Common myeloid progenitor, CD34-positive (primary cell): ENCODE measurements at regions not wholly inside any gene's neighbourhood (a gene's known extent, or its start where the extent isn't known, plus 50 kb on each side); places are given as distances from the start of the nearest gene placed in this dataset.
A peak's percentile ranks its signal among the peaks of the same experiment; 100 is the strongest.

Experiments
- CTCF ChIA-PET: fragments of 350-600 bp; sonication (Branson Sonifier 250); formaldehyde crosslinking; loops from one replicate; lab custom pipeline; 2021; ENCODE audit warnings: antibody characterized with exemption; lab: Charles Lee
- POLR2A ChIA-PET: fragments of 350-600 bp; sonication (Branson Sonifier 250); formaldehyde crosslinking; loops from one replicate; lab custom pipeline; 2021; ENCODE audit warnings: antibody characterized with exemption; lab: Charles Lee
- DNase-seq, 3 donors: peaks; one replicate each; pipeline versions ENCODE4 v3.0.0 to v3.0.0-alpha.2; 2013
- H3K27ac ChIP-seq, 2 experiments: 1 replicate in 1 of 2; 2 replicates in 1 of 2; pipeline ENCODE4 v1.7.0; 2013; ENCODE audit warnings: inconsistent platforms in 2 of 2, low read length in 2 of 2, mild to moderate bottlenecking in 2 of 2, low read depth in 1 of 2, moderate library complexity in 1 of 2; ENCODE audit not compliant: severe bottlenecking in 2 of 2, insufficient read depth in 1 of 2, poor library complexity in 1 of 2
- H3K27me3 ChIP-seq, 5 experiments: replicated peaks in 2 of 5; 1 replicate in 3 of 5; 2 replicates in 2 of 5; pipeline versions ENCODE4 v1.6.1 to v1.7.0; 2013; ENCODE audit warnings: low read length in 4 of 5, mild to moderate bottlenecking in 2 of 5, moderate library complexity in 2 of 5, inconsistent platforms in 1 of 5; ENCODE audit not compliant: insufficient read depth in 5 of 5, control insufficient read depth in 4 of 5
- H3K36me3 ChIP-seq, 4 experiments: 1 replicate in 2 of 4; 2 replicates in 2 of 4; pipeline versions ENCODE4 v1.6.1 to v1.7.0; 2013; ENCODE audit warnings: low read length in 3 of 4, control low read depth in 1 of 4, mild to moderate bottlenecking in 1 of 4; ENCODE audit not compliant: control insufficient read depth in 4 of 4, insufficient read depth in 4 of 4
- H3K4me1 ChIP-seq, 4 experiments: 1 replicate in 3 of 4; 2 replicates in 1 of 4; pipeline versions ENCODE4 v1.6.1 to v1.7.1; 2013; ENCODE audit warnings: low read length in 3 of 4, mild to moderate bottlenecking in 3 of 4, control low read depth in 1 of 4, inconsistent platforms in 1 of 4, moderate library complexity in 1 of 4; ENCODE audit not compliant: control insufficient read depth in 4 of 4, insufficient read depth in 4 of 4; ENCODE audit errors: control extremely low read depth in 1 of 4
- H3K4me3 ChIP-seq, 7 experiments: 1 replicate in 4 of 7; 2 replicates in 3 of 7; pipeline versions ENCODE4 v1.5.1 to v1.7.0; 2013; ENCODE audit warnings: mild to moderate bottlenecking in 7 of 7, low read length in 6 of 7, moderate library complexity in 6 of 7, inconsistent platforms in 2 of 7, low read depth in 2 of 7, control low read depth in 1 of 7; ENCODE audit not compliant: insufficient read depth in 4 of 7, control insufficient read depth in 1 of 7; ENCODE audit errors: extremely low read depth in 1 of 7
- H3K9me3 ChIP-seq, 5 experiments: 1 replicate in 4 of 5; 2 replicates in 1 of 5; pipeline versions ENCODE4 v1.6.1 to v1.7.1; 2013; ENCODE audit warnings: low read length in 4 of 5, mild to moderate bottlenecking in 2 of 5, inconsistent platforms in 1 of 5, low read depth in 1 of 5, moderate library complexity in 1 of 5; ENCODE audit not compliant: control insufficient read depth in 4 of 5, insufficient read depth in 2 of 5; ENCODE audit errors: control extremely low read depth in 1 of 5
- WGBS: methylation state at CpG from one replicate; pipeline ENCODE4 v1.1.5; 2013; ENCODE audit not compliant: insufficient coverage; 5-methylcytosine and 5-hydroxymethylcytosine counted together

GRCh38 chr13:37995092-37995491 is 125.5 kb upstream of the TRPC4 start:
- no peak overlapping the region for H3K4me3 ChIP-seq
- no peaks in the 10 kb centered on the region for H3K36me3 ChIP-seq
- no peaks in the 10 kb centered on the region for H3K4me1 ChIP-seq
- H3K9me3 ChIP-seq: no peaks in the 10 kb centered on the region
- H3K27ac ChIP-seq: no peak overlapping the region
- DNase-seq: no peak
- ChIA-PET CTCF (no interaction called here), POLR2A (no interaction called here)
- H3K27me3 ChIP-seq: no peaks in the 10 kb centered on the region
- WGBS: 0% methylated on average over 1 of the region's 1 CpG

- CTCF ChIA-PET: no interaction called here
- Histone ChIP-seq H3K27ac (no peak overlapping the region), H3K4me1 (no peaks in the 10 kb centered on the region), H3K36me3 (no peaks in the 10 kb centered on the region), H3K4me3 (no peak overlapping the region), H3K9me3 (no peaks in the 10 kb centered on the region), H3K27me3 (no peaks in the 10 kb centered on the region)
- WGBS: 88% methylated on average over 1 of the region's 1 CpG
- no peak for DNase-seq
- POLR2A ChIA-PET: no interaction called here
These were observed 117.2 kb upstream of the TRPC4 start for GRCh38 chr13:37986811-37987210.

GRCh38 chr13:37985281-37985680 is 115.7 kb upstream of the TRPC4 start:
- CTCF ChIA-PET: interaction anchor here (0.6 kb wide), 1 partner anchor 12 kb away, joined by 3 read pairs; no protein-coding TSS in a partner anchor
- 90% methylated on average over 3 of the region's 5 CpGs for WGBS
- no peaks in the 10 kb centered on the region for H3K9me3 ChIP-seq

GRCh38 chr13:37984357-37984756 is 114.8 kb upstream of the TRPC4 start:
- ChIA-PET CTCF (interaction anchor here (0.6 kb wide), 1 partner anchor 11 kb away, joined by 3 read pairs; no protein-coding TSS in a partner anchor), POLR2A (no interaction called here)
- peak in 2 of 3 donors; percentile 6 to 8 for DNase-seq

More at GRCh38 chr13:37985281-37985680, 115.7 kb upstream of the TRPC4 start:
- POLR2A ChIA-PET: no interaction called here
- H3K4me1 ChIP-seq: no peaks in the 10 kb centered on the region
- H3K27ac ChIP-seq: no peak overlapping the region
- H3K4me3 ChIP-seq: no peak overlapping the region
- no peak for DNase-seq
- H3K36me3 ChIP-seq: no peaks in the 10 kb centered on the region
- no peaks in the 10 kb centered on the region for H3K27me3 ChIP-seq

GRCh38 chr13:37981932-37982331 is 112.4 kb upstream of the TRPC4 start:
- ChIA-PET POLR2A (no interaction called here), CTCF (no interaction called here)
- Histone ChIP-seq H3K4me3 (no peak overlapping the region), H3K27ac (no peak overlapping the region), H3K4me1 (no peaks in the 10 kb centered on the region), H3K36me3 (no peaks in the 10 kb centered on the region), H3K27me3 (no peaks in the 10 kb centered on the region), H3K9me3 (no peaks in the 10 kb centered on the region)
- no peak for DNase-seq

More at GRCh38 chr13:37984357-37984756, 114.8 kb upstream of the TRPC4 start:
- no peak overlapping the region for H3K4me3 ChIP-seq
- no peak overlapping the region for H3K27ac ChIP-seq
- no peaks in the 10 kb centered on the region for H3K4me1 ChIP-seq
- no peaks in the 10 kb centered on the region for H3K36me3 ChIP-seq
- H3K27me3 ChIP-seq: no peaks in the 10 kb centered on the region
- H3K9me3 ChIP-seq: no peaks in the 10 kb centered on the region
- 93% methylated on average over 3 of the region's 6 CpGs for WGBS

- no peaks in the 10 kb centered on the region for H3K9me3 ChIP-seq
- CTCF ChIA-PET: no interaction called here
- H3K4me1 ChIP-seq: no peaks in the 10 kb centered on the region
- WGBS: 79% methylated on average over 2 of the region's 2 CpGs
- DNase-seq: no peak
- POLR2A ChIA-PET: no interaction called here
- H3K27ac ChIP-seq: no peak overlapping the region
- H3K27me3 ChIP-seq: no peaks in the 10 kb centered on the region
- no peaks in the 10 kb centered on the region for H3K36me3 ChIP-seq
- H3K4me3 ChIP-seq: no peak overlapping the region
These were observed 109.1 kb upstream of the TRPC4 start for GRCh38 chr13:37978680-37979079.

GRCh38 chr13:37968555-37968954 is 99.0 kb upstream of the TRPC4 start:
- H3K27me3 ChIP-seq: no peaks in the 10 kb centered on the region
- ChIA-PET POLR2A (no interaction called here), CTCF (no interaction called here)
- WGBS: 100% methylated on average over 1 of the region's 2 CpGs
- no peaks in the 10 kb centered on the region for H3K4me1 ChIP-seq
- H3K36me3 ChIP-seq: no peaks in the 10 kb centered on the region
- no peak for DNase-seq
- H3K9me3 ChIP-seq: no peaks in the 10 kb centered on the region
- no peak overlapping the region for H3K27ac ChIP-seq
- H3K4me3 ChIP-seq: no peak overlapping the region
